Kidney (tissue), 13 donors: ENCODE measurements at regions not wholly inside any gene's neighbourhood (a gene's known extent, or its start where the extent isn't known, plus 50 kb on each side); places are given as distances from the start of the nearest gene placed in this dataset.

Experiments
- DNase-seq, 5 donors: peaks; one replicate each; pipeline ENCODE4 v3.0.0-alpha.2; 2013 to 2020
- FAIRE-seq: peaks from 2 replicates; lab custom pipeline; 2012; peaks lifted over from hg19 to GRCh38; lab: Jason Lieb, UNC
- H3K27ac ChIP-seq, 2 donors: one replicate each; pipeline ENCODE4 v1.7.0; 2013; ENCODE audit warnings: low read depth in 2 of 2, low read length in 2 of 2, inconsistent platforms in 1 of 2
- H3K27me3 ChIP-seq: one replicate; pipeline ENCODE4 v1.7.1; 2013; ENCODE audit warnings: low read length, inconsistent platforms; ENCODE audit not compliant: control insufficient read depth, insufficient read depth
- H3K36me3 ChIP-seq, 3 donors: one replicate each; pipeline versions ENCODE4 v1.7.0 to v1.7.1; 2013; ENCODE audit warnings: low read length in 3 of 3, control low read depth in 1 of 3, inconsistent platforms in 1 of 3; ENCODE audit not compliant: insufficient read depth in 3 of 3, control insufficient read depth in 2 of 3
- H3K4me1 ChIP-seq, 3 donors: one replicate each; pipeline versions ENCODE4 v1.7.0 to v1.7.1; 2013; ENCODE audit warnings: low read length in 3 of 3, inconsistent platforms in 1 of 3, low read depth in 1 of 3; ENCODE audit not compliant: control insufficient read depth in 2 of 3, insufficient read depth in 2 of 3
- H3K4me3 ChIP-seq, 3 donors: one replicate each; pipeline versions ENCODE4 v1.7.0 to v1.8.1; 2013; ENCODE audit warnings: low read length in 3 of 3, control low read depth in 1 of 3, inconsistent platforms in 1 of 3
- H3K9ac ChIP-seq, 3 donors: one replicate each; pipeline versions ENCODE4 v1.7.0 to v1.7.1; 2013; ENCODE audit warnings: low read length in 3 of 3, control low read depth in 1 of 3, inconsistent platforms in 1 of 3
- H3K9me3 ChIP-seq, 3 donors: one replicate each; pipeline versions ENCODE4 v1.7.0 to v1.7.1; 2013; ENCODE audit warnings: low read length in 3 of 3, control low read depth in 1 of 3, inconsistent platforms in 1 of 3; ENCODE audit not compliant: control insufficient read depth in 2 of 3, insufficient read depth in 1 of 3
- CTCF ChIP-seq: IDR thresholded peaks from 3 replicates; pipeline ENCODE4 v1.5.1; 2012; ENCODE audit warnings: mild to moderate bottlenecking, moderate library complexity, borderline replicate concordance; ENCODE audit not compliant: insufficient read depth; ENCODE audit errors: extremely low read depth
- intact Hi-C: fragments of 100-400 bp; cut with DNase I; formaldehyde crosslinking; loops from one replicate; pipeline ENCODE4 v1.11.1; 2022
- donor health status: control.
- donor health status: control.
- donor health status: control.
- donor health status: control.
- donor health status: control.
- donor health status: DM: yes; HTN: yes; CAD: no.
- donor health status: Normal renal cell carcinoma (clear cell type).

GRCh38 chr3:28575746-28576613 is 227.4 kb upstream of the AZI2 start:
- Histone ChIP-seq H3K9me3 (no peaks in the 10 kb centered on the region), H3K36me3 (no peaks in the 10 kb centered on the region), H3K4me3 (peak overlapping the region; percentile 38 to 48 (median 43)), H3K27me3 (peaks cover 8% of the 10 kb centered on the region), H3K9ac (no peak overlapping the region), H3K4me1 (peaks cover 0 to 5% (median 0%) of the 10 kb centered on the region in 3 donors), H3K27ac (no peak overlapping the region)
- TF ChIP-seq CTCF, result no peak
- DNase-seq, result peak; percentile 58 to 76 (median 70)
- no peak for FAIRE-seq
- intact Hi-C loops, result no loop called here

GRCh38 chr3:28576614-28577200 is 228.1 kb upstream of the AZI2 start:
- DNase-seq (peak in 4 of 5 donors; percentile 16 to 58 (median 28)), FAIRE-seq (no peak)
- Histone ChIP-seq H3K9ac (no peak overlapping the region), H3K36me3 (no peaks in the 10 kb centered on the region), H3K27ac (no peak overlapping the region), H3K4me1 (peaks cover 0 to 5% (median 0%) of the 10 kb centered on the region in 3 donors), H3K4me3 (peak overlapping the region; percentile 20 to 43 (median 38)), H3K27me3 (peaks cover 8% of the 10 kb centered on the region), H3K9me3 (no peaks in the 10 kb centered on the region)
- TF ChIP-seq CTCF, result no peak
- intact Hi-C loops, result no loop called here

- no peak overlapping the region for H3K9ac ChIP-seq
- H3K27ac ChIP-seq, result no peak overlapping the region
- H3K9me3 ChIP-seq, result no peaks in the 10 kb centered on the region
- no peaks in the 10 kb centered on the region for H3K36me3 ChIP-seq
- TF ChIP-seq CTCF, result no peak
- DNase-seq (no peak), FAIRE-seq (no peak)
- H3K27me3 ChIP-seq, result peaks cover 8% of the 10 kb centered on the region
- intact Hi-C loops, result no loop called here
- peaks cover 0 to 5% (median 0%) of the 10 kb centered on the region in 3 donors for H3K4me1 ChIP-seq
- no peak overlapping the region for H3K4me3 ChIP-seq
Measured at GRCh38 chr3:28577941-28578500, 229.4 kb upstream of the AZI2 start.
